ENCODE measurements at regions not wholly inside any gene's neighbourhood (a gene's known extent, or its start where the extent isn't known, plus 50 kb on each side); places are given as distances from the start of the nearest gene placed in this dataset.

DNA sequence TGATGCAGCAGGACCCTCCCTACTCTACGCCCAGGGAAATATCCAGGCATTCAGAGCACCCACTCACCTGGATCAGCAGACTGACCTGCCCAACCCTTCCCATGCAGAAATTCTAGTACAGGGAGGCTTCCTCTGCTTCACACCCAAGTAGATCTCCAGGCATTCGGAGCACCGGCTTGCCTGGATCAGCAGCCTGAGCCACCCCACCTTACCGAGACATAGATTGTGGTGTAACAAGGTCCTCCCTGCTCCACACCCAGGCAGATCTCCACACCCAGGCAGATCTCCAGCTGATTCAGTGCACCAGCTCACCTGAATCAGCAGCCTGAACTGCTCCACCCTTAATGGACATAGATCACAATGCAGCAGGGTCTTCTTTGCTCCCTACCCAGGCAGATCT, 215.1 kb upstream of the CPEB2 start:
- TF ChIP-seq, protein P1, sequence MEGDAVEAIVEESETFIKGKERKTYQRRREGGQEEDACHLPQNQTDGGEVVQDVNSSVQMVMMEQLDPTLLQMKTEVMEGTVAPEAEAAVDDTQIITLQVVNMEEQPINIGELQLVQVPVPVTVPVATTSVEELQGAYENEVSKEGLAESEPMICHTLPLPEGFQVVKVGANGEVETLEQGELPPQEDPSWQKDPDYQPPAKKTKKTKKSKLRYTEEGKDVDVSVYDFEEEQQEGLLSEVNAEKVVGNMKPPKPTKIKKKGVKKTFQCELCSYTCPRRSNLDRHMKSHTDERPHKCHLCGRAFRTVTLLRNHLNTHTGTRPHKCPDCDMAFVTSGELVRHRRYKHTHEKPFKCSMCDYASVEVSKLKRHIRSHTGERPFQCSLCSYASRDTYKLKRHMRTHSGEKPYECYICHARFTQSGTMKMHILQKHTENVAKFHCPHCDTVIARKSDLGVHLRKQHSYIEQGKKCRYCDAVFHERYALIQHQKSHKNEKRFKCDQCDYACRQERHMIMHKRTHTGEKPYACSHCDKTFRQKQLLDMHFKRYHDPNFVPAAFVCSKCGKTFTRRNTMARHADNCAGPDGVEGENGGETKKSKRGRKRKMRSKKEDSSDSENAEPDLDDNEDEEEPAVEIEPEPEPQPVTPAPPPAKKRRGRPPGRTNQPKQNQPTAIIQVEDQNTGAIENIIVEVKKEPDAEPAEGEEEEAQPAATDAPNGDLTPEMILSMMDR (IDR thresholded peaks at IDR 0.05), result no peak
- TF ChIP-seq POLR2A (IDR thresholded peaks at IDR 0.05), result no peak

All from adrenal gland (tissue), 5 donors.